Neural cell (in vitro differentiated cells): ENCODE measurements at regions not wholly inside any gene's neighbourhood (a gene's known extent, or its start where the extent isn't known, plus 50 kb on each side); places are given as distances from the start of the nearest gene placed in this dataset.

Source experiments
- EP300 ChIP-seq: fragments of 450-650 bp; conservative IDR thresholded peaks from 2 replicates; pipeline ENCODE4 v1.6.1; 2014; ENCODE audit warnings: antibody characterized with exemption, mild to moderate bottlenecking, moderate library complexity; ENCODE audit not compliant: poor library complexity, severe bottlenecking
- EZH2 ChIP-seq: fragments of 200-600, 300-800 bp; shearing (Covaris generic), sonication (generic); IDR thresholded peaks from 2 replicates; pipeline ENCODE4 v1.6.1; 2014; ENCODE audit warnings: antibody characterized with exemption, low read length, borderline replicate concordance, mild to moderate bottlenecking; ENCODE audit not compliant: insufficient read depth, poor library complexity, severe bottlenecking
- MXI1 ChIP-seq: fragments of 450-650 bp; conservative IDR thresholded peaks from 2 replicates; pipeline ENCODE4 v1.6.1; 2014; ENCODE audit warnings: antibody characterized with exemption, mild to moderate bottlenecking; ENCODE audit not compliant: poor library complexity, severe bottlenecking
- POLR2AphosphoS5 ChIP-seq: IDR thresholded peaks from 2 replicates; pipeline ENCODE4 v1.6.1; 2012
- RAD21 ChIP-seq: fragments of 450-650 bp; conservative IDR thresholded peaks from 2 replicates; pipeline ENCODE4 v1.6.1; 2014; ENCODE audit warnings: antibody characterized with exemption, mild to moderate bottlenecking, moderate library complexity
- SMC3 ChIP-seq: fragments of 450-650 bp; conservative IDR thresholded peaks from 2 replicates; pipeline ENCODE4 v1.6.1; 2014; ENCODE audit warnings: antibody characterized with exemption, mild to moderate bottlenecking, moderate library complexity; ENCODE audit not compliant: poor library complexity
- TAF1 ChIP-seq: IDR thresholded peaks from 2 replicates; pipeline ENCODE4 v1.6.1; 2012; ENCODE audit warnings: low read depth
- TF ChIP-seq, protein P1 (sequence below): fragments of 450-650 bp; IDR thresholded peaks from 2 replicates; pipeline ENCODE4 v1.5.1; 2014; ENCODE audit warnings: antibody characterized with exemption, mild to moderate bottlenecking, moderate library complexity; ENCODE audit not compliant: poor library complexity, severe bottlenecking
- TF ChIP-seq, protein P2 (sequence below): IDR thresholded peaks from 2 replicates; pipeline ENCODE4 v1.6.1; 2012; ENCODE audit warnings: borderline replicate concordance

DNA sequence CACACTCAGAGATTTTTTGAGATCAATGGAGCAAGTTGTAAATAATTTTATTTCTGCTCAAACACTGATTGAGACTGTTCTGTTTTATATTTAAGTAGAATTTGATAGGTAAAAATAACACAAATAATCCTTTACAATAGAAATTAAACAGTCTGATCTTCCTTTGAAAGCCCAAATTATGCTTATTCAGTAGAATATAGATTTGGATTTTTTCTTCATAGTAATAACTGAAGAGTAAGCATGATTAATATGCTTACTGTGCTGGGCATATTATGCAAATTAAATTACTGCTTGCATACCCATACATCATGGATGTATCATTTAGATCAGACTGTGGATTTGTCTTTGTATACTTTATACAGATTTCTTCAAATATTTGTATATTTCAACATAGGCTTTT is 121.4 kb downstream of the LEPR start:
- TF ChIP-seq RAD21 (no peak), EP300 (no peak), TAF1 (no peak), EZH2 (no peak), POLR2AphosphoS5 (no peak), MXI1 (no peak), SMC3 (no peak)
- TF ChIP-seq, protein P1, sequence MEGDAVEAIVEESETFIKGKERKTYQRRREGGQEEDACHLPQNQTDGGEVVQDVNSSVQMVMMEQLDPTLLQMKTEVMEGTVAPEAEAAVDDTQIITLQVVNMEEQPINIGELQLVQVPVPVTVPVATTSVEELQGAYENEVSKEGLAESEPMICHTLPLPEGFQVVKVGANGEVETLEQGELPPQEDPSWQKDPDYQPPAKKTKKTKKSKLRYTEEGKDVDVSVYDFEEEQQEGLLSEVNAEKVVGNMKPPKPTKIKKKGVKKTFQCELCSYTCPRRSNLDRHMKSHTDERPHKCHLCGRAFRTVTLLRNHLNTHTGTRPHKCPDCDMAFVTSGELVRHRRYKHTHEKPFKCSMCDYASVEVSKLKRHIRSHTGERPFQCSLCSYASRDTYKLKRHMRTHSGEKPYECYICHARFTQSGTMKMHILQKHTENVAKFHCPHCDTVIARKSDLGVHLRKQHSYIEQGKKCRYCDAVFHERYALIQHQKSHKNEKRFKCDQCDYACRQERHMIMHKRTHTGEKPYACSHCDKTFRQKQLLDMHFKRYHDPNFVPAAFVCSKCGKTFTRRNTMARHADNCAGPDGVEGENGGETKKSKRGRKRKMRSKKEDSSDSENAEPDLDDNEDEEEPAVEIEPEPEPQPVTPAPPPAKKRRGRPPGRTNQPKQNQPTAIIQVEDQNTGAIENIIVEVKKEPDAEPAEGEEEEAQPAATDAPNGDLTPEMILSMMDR, result no peak
- TF ChIP-seq, protein P2, sequence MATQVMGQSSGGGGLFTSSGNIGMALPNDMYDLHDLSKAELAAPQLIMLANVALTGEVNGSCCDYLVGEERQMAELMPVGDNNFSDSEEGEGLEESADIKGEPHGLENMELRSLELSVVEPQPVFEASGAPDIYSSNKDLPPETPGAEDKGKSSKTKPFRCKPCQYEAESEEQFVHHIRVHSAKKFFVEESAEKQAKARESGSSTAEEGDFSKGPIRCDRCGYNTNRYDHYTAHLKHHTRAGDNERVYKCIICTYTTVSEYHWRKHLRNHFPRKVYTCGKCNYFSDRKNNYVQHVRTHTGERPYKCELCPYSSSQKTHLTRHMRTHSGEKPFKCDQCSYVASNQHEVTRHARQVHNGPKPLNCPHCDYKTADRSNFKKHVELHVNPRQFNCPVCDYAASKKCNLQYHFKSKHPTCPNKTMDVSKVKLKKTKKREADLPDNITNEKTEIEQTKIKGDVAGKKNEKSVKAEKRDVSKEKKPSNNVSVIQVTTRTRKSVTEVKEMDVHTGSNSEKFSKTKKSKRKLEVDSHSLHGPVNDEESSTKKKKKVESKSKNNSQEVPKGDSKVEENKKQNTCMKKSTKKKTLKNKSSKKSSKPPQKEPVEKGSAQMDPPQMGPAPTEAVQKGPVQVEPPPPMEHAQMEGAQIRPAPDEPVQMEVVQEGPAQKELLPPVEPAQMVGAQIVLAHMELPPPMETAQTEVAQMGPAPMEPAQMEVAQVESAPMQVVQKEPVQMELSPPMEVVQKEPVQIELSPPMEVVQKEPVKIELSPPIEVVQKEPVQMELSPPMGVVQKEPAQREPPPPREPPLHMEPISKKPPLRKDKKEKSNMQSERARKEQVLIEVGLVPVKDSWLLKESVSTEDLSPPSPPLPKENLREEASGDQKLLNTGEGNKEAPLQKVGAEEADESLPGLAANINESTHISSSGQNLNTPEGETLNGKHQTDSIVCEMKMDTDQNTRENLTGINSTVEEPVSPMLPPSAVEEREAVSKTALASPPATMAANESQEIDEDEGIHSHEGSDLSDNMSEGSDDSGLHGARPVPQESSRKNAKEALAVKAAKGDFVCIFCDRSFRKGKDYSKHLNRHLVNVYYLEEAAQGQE, result no peak
